Coronary artery (tissue), 2 donors: ENCODE measurements at regions not wholly inside any gene's neighbourhood (a gene's known extent, or its start where the extent isn't known, plus 50 kb on each side); places are given as distances from the start of the nearest gene placed in this dataset.
"Not testable (repeated sequence)": the region's sequence is repeated elsewhere in the genome, so short reads cannot be mapped to it uniquely, and the experiment has no call there.

Source experiments
- DNase-seq: peaks from one replicate; pipeline ENCODE4 v3.0.0-alpha.2; 2017; ENCODE audit warnings: low spot score
- H3K27ac ChIP-seq, 2 donors: fragments of 200-600 bp; sonication (generic); one replicate each; pipeline ENCODE4 v1.5.1; 2016 to 2019
- H3K4me3 ChIP-seq: fragments of 200-600 bp; sonication (generic); 2 replicates; pipeline ENCODE4 v1.5.1; 2016; ENCODE audit warnings: mild to moderate bottlenecking, moderate library complexity
- CTCF ChIP-seq: fragments of 200-600 bp; sonication (generic); IDR thresholded peaks from one replicate; pipeline ENCODE4 v1.5.1; 2019; ENCODE audit warnings: antibody characterized with exemption

GRCh38 chr3:103203441-103203840 is 768.6 kb downstream of the ZPLD1 start:
- no peak for TF ChIP-seq CTCF
- no peak overlapping the region for H3K4me3 ChIP-seq
- no peak for DNase-seq

GRCh38 chr3:103210583-103210982 is 775.8 kb downstream of the ZPLD1 start:
- TF ChIP-seq CTCF = no peak
- no peak overlapping the region for H3K27ac ChIP-seq
- H3K4me3 ChIP-seq = no peak overlapping the region
- DNase-seq = no peak

More at GRCh38 chr3:103203441-103203840, 768.6 kb downstream of the ZPLD1 start:
- no peak overlapping the region for H3K27ac ChIP-seq

GRCh38 chr3:103218146-103218545 is 783.3 kb downstream of the ZPLD1 start:
- H3K27ac ChIP-seq = no peak overlapping the region
- TF ChIP-seq CTCF = no peak
- DNase-seq = no peak
- no peak overlapping the region for H3K4me3 ChIP-seq

- no peak overlapping the region for H3K27ac ChIP-seq
- TF ChIP-seq CTCF = no peak
- DNase-seq = no peak
- no peak overlapping the region for H3K4me3 ChIP-seq
These were observed 784.0 kb downstream of the ZPLD1 start for GRCh38 chr3:103218793-103219192.

- Histone ChIP-seq H3K27ac (no peak overlapping the region), H3K4me3 (no peak overlapping the region)
- no peak for DNase-seq
- no peak for TF ChIP-seq CTCF
These were observed 792.8 kb downstream of the ZPLD1 start for GRCh38 chr3:103227651-103228050.

- no peak overlapping the region for H3K4me3 ChIP-seq
- no peak overlapping the region for H3K27ac ChIP-seq
- no peak for DNase-seq
- TF ChIP-seq CTCF = no peak
These were observed 812.6 kb downstream of the ZPLD1 start for GRCh38 chr3:103247459-103247858.

GRCh38 chr3:103254827-103255226 is 820.0 kb downstream of the ZPLD1 start:
- not testable (repeated sequence) for H3K27ac ChIP-seq, DNase-seq, H3K4me3 ChIP-seq

- no peak for TF ChIP-seq CTCF
- Histone ChIP-seq H3K27ac (no peak overlapping the region), H3K4me3 (no peak overlapping the region)
- no peak for DNase-seq
These were observed 834.5 kb downstream of the ZPLD1 start for GRCh38 chr3:103269287-103269686.
